ENCODE measurements at regions not wholly inside any gene's neighbourhood (a gene's known extent, or its start where the extent isn't known, plus 50 kb on each side); places are given as distances from the start of the nearest gene placed in this dataset.
"Not testable (repeated sequence)": the region's sequence is repeated elsewhere in the genome, so short reads cannot be mapped to it uniquely, and the experiment has no call there.

DNA sequence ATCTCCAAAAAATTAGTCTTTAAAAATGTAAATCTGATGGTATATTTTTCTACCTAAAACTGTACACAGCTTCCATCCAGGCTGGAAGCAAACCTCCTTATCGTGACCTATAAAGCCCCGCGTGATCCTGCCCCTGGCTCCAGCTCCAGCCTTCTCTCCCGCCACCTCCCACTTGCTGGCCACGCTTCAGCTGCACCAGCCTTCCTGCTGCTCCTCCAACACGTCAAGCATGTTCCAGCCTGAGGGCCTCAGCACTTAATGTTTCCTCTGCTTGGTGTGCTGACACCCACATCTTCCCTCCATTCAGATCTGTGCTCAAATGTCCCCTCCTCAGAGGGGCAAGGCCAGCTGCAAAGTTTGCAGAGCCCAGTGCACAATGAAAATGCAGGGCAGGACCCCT is 123.5 kb upstream of the MAGI3 start:
- no peak for DNase-seq

DNA sequence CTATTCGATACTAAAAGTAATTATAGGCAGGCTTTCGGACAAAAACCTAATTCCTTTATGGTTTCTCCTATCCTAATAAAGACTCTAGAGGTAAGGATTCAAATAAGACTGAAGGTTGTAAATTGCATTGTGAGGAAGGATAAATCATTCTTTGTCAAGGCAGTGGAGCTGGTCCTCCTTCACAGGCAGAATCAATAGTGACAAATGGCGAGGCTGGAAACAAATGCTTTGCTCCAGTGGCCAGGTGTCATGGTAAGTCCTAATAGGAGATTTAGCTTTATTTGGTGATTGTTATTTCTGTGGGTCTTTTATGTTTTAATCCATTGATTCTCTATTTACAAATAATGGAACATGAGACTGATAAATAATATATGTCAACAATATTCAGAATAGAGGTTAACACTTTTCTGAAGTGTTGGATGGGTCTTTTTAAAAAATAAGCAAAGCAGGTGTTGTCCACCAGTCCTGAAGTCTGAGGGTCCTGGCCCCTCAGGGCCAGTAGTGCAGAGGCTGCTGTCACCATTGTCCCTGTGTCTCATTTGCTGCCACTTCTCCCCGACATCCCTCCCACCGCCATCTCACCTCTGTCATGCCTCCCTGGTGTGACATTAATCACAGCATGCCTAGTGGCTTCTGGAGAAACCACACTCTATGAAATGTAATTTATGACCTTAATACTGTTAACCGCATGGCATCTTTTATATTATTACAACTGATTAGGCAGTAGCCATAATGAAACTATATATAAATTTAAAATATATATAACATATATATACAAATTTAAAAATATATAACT is 120.9 kb upstream of the MAGI3 start:
- no peak for DNase-seq

DNA sequence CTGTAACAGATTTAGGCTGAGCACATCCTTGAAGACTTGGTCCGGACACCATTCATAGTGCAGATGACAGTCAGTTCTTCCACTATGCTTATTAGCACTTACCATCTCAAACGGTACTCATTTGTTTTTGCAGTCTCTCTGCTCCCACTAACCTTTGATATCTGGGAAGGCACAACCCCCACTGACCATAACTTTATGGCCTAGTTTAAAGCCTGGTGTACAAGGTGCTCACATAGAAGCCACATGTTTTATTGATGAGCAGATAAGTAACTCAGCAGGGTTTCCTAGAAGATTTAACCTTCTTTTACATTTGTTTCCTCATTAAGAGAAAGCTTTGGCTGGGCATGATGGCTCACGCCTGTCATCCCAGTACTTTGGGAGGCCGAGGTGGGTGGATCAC is 119.3 kb upstream of the MAGI3 start:
- DNase-seq, result no peak

DNA sequence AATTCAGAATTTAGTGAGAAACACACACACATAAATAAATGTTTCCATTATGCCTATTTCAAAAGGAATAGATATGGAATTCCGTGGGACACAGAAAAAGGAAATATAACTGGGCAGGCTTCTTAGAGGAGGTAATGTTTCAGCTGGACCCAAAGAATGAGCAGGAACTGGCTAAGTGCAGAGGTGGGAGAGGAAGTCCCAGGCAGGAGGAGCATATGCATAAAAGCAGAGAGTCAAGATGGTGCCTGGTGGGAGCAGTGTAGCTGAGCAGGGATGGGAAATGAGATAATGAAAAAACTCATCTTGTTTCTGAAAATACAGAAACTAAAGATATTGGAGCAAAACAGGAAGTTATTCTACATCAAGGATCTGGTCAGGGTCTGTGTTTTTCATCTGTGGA is 115.2 kb upstream of the MAGI3 start:
- DNase-seq, result peak; percentile 73

DNA sequence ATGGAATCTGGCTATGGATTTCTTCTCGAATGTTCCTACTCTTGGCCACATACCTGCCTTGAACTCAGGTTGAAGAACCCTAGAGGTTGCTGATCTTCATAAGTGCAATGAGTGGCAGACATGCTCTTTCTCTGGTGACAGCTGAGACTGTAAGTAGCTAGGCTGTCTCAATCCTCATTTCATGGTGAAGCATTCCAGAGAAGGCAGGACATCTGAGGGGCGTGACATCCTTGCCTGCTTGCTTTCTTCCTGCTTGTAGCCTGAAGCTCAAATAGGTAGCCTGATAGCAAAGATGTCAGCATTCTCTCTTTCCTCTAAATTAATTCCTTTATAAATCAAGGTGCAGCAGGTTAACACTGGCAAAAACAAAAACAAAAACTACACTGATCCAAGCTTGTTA is 114.6 kb upstream of the MAGI3 start:
- peak; percentile 25 for DNase-seq

DNA sequence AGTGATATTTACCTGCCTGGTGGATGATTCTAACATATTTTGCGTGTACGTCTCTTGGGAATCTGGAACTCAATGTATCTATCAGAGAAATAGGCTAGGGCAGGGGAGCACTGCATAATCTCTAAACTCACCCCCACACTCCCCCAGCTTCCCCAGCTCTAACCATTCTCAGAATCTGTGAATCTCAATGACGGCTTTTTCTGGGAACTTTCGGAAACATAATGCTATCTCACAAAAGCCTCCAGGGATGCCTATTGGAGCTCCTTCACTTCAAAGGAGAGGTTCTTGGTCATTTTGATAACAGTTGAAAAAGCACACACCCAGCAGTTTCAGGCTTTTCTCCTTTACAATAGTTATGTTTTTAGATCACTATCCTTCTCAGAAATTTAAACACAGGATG is 113.8 kb upstream of the MAGI3 start:
- DNase-seq, result peak; percentile 77

DNA sequence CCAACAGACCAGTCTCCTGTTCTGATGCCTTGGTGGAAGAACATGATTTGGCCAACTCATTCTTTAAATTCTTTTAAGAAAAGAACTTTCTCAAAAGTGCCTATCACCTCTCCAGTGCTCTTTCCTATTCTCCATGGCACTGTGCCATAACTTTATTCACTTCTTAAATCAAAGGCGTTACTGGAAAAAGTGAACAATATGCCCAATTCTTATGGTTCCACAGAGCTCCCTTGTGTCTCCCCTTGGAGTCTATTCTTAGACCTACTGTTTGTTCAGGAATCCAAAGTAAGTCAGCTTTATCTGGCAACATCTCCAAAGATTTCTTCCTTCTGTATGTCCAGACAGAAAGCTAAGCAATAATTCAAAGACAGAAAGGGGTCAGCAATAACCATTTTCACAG is 111.9 kb upstream of the MAGI3 start:
- DNase-seq, result no peak

DNA sequence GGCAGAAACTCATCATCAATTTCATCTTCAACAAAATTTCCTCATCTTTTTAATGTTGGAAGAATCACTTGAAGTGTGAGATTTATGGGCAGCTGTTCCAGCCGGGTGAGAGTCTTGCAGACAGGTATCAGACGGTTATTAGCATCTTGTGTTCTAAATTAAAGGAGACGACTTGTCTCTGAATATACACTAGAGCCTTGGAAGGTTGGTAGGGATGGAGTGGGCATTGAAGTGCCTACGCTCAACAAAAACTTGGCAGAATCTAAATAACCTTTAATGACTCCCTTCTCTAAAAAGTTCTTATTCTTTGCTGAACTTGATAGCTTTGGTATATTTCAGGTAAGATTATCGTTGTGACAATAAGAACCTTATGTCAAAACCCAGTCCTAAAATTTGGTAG is 111.5 kb upstream of the MAGI3 start:
- DNase-seq, result no peak

DNA sequence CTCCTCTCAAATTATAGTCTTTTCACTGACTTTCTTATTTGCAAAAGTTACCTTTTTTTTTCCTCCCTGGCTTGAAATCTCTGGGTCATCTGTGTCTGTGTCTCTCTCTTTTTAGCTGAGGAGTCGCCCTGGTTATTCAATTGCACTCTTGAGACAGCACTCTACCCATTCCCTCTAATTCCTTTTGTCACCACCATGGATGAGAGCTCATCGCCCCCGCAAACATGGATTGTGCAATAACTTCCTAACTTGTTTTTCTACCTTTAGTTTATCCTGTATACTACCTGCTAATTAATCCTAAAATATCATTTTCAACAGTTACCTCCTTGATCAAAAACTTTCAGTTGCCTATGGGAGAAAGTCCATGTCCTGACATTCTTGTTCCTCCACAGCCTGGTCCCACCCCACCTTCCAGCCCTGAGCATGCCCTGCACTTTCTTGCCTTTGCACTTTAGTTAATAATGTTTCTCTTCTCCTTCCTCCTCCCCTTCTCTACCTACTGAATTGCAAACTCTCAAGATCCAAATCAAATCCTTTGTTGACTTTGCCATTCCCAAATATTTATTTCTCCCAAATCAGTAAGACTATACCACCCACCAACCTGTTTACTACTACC is 110.4 kb upstream of the MAGI3 start:
- DNase-seq, result no peak

DNA sequence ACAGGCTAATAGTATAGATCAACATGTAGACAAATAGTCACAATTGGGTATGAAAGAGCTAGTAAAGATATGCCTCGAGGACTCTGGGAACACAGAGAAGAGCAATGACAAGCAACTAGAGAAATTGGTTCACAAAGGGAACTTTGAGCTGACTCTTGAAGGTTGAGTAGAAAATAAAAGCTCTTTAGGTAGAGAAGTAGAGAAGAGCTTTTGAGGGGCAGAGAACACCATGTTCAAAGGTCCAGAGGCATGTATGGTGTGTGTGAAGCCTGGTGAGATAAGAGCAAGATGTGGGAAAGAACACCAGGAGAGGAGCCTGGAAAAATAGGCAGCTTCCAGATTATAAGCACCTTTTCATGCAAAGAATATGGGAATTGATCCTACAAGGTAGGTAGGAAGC is 109.7 kb upstream of the MAGI3 start:
- DNase-seq, result no peak

DNA sequence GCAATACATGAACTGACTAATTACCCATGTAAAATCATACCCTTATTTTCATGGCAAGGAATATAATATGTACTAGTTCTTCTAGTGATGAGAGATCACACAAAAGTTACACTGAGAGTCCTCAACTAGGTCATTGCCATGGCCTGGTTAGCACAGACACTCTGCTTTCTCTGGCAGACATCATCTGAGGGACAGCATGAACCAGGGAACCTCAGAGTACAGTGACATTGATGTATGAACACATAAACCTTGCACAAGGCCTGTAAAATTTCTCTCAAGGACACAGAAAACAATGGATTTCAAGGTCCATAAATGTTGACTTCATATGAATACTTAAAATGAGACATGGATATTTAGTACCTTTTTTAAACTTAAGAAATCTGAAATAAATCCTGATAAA is 108.8 kb upstream of the MAGI3 start:
- DNase-seq, result no peak

DNA sequence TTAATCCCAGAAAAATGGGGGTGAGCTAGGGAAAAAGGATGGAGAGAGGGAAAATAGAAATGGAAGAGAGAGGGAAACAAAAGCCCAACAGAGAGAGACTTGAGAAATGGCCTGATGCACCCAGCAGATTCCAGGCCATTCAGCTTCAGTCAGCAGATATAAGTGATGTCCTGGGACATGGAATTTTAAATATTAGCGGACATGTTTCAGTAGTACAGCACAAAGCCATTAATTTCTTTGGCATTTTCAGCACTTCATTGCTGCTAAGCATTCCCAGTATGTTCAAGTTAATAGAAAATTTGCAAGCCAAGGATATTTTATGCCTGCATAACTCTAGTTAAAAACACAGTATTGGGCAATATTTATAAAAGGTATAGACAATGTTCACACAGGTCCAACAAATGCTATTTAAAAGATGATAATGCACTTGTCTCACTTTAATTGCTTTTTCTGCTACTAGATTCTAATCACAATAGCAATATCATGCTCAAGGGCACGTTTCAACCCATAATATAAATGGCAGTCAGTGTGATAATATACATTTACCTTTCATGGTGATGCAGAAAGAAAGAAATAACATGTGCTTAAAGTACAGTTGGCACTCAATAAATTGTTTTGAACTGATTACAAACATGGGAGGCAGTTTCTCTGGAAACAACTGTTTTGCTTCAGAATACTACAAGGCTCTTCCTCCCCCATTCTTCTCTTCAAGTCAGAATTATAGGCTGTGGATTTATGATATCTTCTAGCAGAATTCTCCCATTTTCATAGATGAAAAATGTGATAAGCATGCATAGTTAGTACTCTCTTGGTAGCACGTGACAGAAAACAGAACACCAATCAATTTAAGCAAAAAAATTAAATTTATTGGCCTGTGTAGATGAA is 108.1 kb upstream of the MAGI3 start:
- no peak for DNase-seq

DNA sequence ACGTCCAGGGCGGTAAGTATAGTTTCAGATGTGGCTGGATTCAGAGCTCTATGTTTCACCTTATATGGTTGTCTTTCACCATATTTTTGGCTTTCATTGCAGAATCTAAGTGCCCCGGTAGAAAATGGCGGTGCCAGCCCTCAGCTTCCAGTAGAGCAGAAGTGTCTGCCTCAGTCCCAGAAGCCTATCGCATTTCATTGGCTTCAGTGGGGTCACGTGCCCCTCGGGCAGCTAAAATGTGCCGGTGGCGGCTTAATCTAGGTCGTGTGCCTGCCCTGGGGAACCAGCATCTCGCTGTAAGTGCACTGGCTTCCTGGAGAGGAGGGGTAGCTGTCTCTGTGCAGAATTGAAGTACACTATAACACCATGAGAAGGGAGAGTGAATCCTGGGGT is 107.4 kb upstream of the MAGI3 start:
- DNase-seq, result peak; percentile 6

DNA sequence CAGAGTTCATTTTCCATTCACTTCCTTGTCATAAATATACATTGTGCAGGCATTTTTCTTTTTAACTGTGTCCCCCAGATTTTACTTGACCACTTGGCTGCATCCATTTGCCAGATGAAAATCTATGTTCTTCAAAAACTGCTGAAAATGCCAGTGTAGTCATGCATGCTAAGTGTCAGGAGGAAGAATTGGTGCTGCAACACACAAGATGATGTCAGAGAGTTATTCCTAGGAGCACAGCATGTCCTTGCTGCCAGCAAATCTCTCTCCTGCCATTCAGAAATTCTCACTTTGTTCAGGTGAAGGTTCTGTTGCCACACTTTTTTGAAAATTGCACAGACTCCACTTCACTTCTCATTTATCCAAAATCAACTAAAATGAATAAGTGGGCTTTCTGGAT is 106.4 kb upstream of the MAGI3 start:
- no peak for DNase-seq

DNA sequence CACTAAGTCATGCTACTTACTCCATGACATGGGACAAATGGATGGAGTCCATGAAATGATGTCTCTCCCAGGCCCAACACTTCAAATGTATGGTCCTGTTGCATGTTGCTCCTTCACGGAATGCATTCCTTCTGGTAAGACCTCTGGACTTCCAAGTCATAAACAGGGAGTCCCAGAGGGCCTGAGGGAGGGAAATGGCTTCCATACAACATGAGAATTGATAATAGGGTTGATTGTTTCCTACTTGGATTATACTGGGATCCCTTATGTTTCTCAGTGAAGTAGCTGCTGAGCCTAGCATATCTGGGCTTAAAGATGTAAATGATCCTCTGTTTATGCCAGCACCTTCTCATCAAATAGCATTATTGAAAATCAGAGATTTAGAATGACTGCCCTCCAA is 104.2 kb upstream of the MAGI3 start:
- no peak for DNase-seq

DNA sequence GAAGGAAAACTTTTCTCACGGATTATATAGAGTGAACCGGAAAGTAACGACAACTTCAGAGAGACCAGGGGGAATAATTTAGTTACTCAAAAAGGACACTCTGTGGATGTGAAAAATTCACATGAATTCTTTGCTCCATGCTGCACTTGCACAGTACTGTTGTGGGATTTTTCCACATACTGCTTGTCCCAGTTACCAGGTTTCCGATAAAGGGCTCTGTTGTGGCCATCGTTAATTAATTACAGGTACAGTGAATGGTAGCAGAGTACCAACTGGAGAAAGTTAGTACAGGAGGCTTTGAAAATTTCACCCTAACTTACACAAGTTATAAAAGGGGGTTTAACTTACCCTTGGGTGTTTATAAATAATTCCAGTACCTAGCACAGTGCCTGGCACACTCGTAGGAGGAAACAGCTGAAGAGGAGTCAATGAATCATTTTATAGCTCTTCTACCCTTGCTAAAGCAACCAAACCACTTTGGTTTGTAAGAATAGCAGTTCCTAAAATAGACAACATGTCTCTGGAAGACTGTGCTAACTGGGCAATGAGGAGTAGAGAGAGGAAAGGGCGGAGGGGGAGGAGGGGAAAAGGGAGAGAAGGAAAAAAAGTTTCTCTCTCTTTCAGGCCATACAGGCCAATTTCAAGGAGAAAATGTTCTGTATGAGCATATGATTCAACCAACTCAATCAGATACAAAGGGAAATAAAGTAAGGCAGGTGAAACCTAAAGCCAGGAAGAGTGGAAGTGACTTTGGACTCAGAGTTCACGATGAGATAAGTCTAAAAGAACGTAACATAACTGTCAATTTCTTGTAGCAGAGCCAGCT is 98.3 kb upstream of the MAGI3 start:
- no peak for DNase-seq

DNA sequence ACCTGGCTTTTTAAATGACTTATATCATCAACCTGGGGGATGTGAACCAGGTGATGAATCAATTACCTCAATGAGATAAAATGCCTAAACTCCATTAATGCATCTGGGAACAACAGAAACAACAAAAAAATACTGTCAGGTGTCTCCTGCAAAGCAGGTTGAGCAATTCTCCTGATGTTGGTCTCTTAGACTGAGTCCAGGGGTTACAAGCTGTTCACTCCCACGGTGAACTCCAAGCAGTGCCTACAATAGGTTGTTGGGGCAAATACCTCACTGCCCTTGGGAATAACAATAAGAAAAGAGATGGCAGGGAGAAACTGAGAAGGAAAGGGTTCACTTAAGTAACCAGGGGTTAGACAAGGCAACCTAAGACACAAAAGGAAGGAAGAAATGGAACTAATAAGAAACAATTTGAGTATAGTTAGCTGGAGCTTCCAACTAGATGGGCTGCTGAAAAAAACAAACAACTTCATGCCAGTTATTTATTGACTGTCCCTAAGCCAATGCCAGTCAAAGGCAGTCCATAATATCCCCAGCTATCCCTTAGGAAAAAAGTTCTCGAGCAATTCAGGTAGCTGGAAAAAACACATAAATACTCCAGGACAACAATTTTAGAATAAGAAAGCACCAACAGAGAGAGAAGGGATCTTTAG is 97.6 kb upstream of the MAGI3 start:
- DNase-seq, result no peak

DNA sequence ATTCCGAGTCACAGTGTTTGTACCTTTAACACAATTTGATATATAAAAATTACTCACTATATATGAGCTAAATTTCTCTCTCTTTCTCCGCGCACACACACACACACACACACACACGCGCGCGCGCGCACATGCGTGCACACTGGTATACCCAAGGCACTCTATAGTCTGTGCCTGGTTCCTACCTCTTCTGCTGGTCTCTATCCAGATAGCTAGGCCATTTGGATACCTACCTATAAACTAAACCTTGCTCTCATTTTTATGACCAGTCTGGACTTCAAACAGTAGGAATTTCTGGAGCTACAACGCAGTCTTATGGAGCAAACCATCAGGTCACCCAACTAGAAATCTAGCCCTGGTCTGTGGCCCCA is 97.1 kb upstream of the MAGI3 start:
- no peak for DNase-seq

DNA sequence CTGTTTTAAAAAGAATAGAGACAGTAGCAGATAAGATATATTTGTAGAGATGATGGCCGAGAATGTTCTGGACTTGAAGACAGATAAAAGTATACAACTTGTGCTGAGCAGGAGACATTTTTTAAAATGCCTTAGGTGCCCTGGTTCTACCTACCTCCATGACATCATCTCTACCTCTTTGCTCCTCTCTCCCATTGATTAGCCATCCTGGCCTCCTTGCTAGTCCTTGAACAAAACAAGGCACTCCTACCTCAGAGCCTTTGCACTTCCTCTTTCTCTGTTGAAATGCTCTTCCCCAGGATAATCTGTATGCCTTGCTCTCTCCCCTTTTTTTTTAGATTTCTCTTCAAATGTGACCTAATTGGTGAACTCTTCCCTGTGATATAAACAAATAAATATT is 92.6 kb upstream of the MAGI3 start:
- peak; percentile 6 for DNase-seq

DNA sequence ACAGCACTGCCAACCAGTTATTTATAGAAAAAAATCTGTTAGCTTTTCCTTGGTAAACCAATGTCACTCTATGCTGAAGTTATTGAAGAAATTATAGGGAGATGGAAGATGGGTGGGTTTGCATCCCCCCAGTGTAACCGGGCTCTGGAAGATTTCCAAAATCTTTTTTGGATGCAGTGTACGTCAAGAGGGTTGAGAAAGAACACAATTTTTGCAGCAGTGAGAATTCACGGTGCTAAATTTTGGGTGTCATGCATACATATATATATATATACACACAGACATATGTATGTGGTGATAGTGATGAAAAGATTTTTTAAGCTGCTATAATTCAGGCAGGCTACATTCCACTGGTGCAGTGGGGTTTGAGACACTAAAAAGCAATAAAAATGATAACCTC is 91.4 kb upstream of the MAGI3 start:
- DNase-seq, result no peak

DNA sequence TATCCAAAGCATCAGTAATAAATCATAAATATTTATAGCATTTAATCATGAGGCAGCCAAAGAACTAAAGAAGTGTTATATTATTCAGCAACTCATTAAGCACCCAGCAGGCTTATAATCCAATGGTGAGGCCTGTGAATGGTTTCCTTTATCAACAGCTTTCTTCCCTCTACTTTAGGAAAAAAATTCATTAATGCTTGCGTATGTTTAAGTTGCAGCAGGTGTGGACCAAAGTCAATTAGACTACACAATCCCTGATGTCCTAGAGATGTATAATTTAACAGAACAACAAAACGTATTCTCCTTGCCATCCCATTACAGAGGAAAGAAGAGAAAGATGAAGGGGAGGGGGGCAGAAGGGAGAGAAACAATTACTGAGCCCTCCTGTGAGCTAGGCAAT is 87.7 kb upstream of the MAGI3 start:
- DNase-seq, result no peak

DNA sequence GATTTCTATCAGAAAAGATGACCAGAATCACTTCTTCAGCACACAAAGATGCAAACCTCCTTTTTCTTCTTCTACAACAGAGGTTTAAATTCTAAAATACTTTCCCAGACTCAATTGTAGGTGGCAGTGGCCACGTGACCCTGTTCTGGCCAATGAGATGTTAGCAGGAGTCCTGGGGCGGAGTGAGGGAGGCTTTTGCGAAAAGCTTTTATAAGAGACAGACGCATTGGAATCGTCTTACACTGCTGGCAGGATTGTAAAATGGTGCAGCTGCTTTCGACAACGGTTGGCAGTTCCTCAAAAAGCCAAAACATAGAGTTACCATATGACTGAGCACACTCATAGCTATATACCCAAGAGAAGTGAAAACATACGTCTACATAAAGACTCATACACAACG is 87.0 kb upstream of the MAGI3 start:
- DNase-seq, result no peak

DNA sequence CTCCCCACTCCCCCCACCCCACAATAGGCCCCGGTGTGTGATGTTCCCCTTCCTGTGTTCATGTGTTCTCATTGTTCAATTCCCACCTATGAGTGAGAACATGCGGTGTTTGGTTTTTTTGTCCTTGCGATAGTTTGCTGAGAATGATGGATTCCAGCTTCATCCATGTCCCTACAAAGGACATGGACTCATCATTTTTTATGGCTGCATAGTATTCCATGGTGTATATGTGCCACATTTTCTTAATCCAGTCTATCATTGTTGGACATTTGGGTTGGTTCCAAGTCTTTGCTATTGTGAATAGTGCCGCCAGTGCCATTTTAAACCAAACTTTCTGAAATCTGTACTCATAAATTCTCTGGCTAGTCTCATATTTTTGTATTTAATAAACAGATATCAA is 85.3 kb upstream of the MAGI3 start:
- not testable (repeated sequence) for DNase-seq

All from OCI-M1 (cell line).